ENCODE measurements at regions not wholly inside any gene's neighbourhood (a gene's known extent, or its start where the extent isn't known, plus 50 kb on each side); places are given as distances from the start of the nearest gene placed in this dataset.

- Histone ChIP-seq H3K9ac (ENCODE audit: insufficient read depth in 1 of 2, low read length in 2 of 2) (no peak overlapping the region), H3K27me3 (ENCODE audit: control insufficient read depth in 3 of 3, insufficient read depth in 3 of 3, low read length in 2 of 3) (no peaks in the 10 kb centered on the region), H3K4me3 (no peak overlapping the region), H3K36me3 (ENCODE audit: control insufficient read depth in 4 of 4, insufficient read depth in 4 of 4, low read length in 4 of 4) (no peaks in the 10 kb centered on the region), H3K4me1 (ENCODE audit: control insufficient read depth in 5 of 5, insufficient read depth in 5 of 5, low read length in 5 of 5) (no peaks in the 10 kb centered on the region), H3K27ac (ENCODE audit: low read depth in 1 of 2, low read length in 1 of 2) (no peak overlapping the region), H3K9me3 (ENCODE audit: control insufficient read depth in 4 of 4, insufficient read depth in 3 of 4, low read length in 3 of 4) (no peaks in the 10 kb centered on the region)
- DNase-seq (no peak), ATAC-seq (ENCODE audit: insufficient read depth, low FRiP score) (no peak)
- TF ChIP-seq CTCF (IDR thresholded peaks at IDR 0.05; ENCODE audit: control extremely low read depth, extremely low read depth), result no peak
- 69 to 84% methylated on average over 1 of the region's 1 CpG for WGBS, 2 donors
Measured at GRCh38 chr21:18545908-18546307, 142.3 kb upstream of the TMPRSS15 start.

DNA sequence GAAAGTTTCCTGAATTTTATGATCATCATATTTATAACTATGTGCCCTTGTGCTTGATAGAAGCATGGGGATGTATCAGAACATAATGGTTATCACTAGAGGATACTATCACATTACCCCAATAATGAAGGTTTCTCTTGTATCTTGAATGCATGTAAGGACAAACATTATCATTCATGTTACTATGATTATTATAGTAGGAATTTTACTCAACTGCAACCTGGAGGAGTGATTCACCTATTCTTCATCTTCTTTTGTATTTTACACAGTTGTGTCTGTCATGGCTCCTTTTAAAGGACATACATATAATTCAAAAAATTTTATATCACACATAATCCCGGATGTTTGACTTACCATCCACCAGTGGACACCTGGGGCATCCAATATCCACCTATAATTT lies 143.8 kb upstream of the TMPRSS15 start:
- DNase-seq (no peak), ATAC-seq (ENCODE audit: insufficient read depth, low FRiP score) (no peak)
- Histone ChIP-seq H3K9ac (ENCODE audit: insufficient read depth in 1 of 2, low read length in 2 of 2) (no peak overlapping the region), H3K27ac (ENCODE audit: low read depth in 1 of 2, low read length in 1 of 2) (no peak overlapping the region), H3K27me3 (ENCODE audit: control insufficient read depth in 3 of 3, insufficient read depth in 3 of 3, low read length in 2 of 3) (no peaks in the 10 kb centered on the region), H3K4me3 (no peak overlapping the region), H3K4me1 (ENCODE audit: control insufficient read depth in 5 of 5, insufficient read depth in 5 of 5, low read length in 5 of 5) (no peaks in the 10 kb centered on the region), H3K36me3 (ENCODE audit: control insufficient read depth in 4 of 4, insufficient read depth in 4 of 4, low read length in 4 of 4) (no peaks in the 10 kb centered on the region), H3K9me3 (ENCODE audit: control insufficient read depth in 4 of 4, insufficient read depth in 3 of 4, low read length in 3 of 4) (no peaks in the 10 kb centered on the region)
- 73 to 79% methylated on average over 1 of the region's 1 CpG for WGBS, 2 donors
- no peak for TF ChIP-seq CTCF (IDR thresholded peaks at IDR 0.05; ENCODE audit: control extremely low read depth, extremely low read depth)

GRCh38 chr21:18548249-18548648 lies 144.7 kb upstream of the TMPRSS15 start:
- Histone ChIP-seq H3K9me3 (ENCODE audit: control insufficient read depth in 4 of 4, insufficient read depth in 3 of 4, low read length in 3 of 4) (no peaks in the 10 kb centered on the region), H3K27me3 (ENCODE audit: control insufficient read depth in 3 of 3, insufficient read depth in 3 of 3, low read length in 2 of 3) (no peaks in the 10 kb centered on the region), H3K9ac (ENCODE audit: insufficient read depth in 1 of 2, low read length in 2 of 2) (no peak overlapping the region), H3K4me1 (ENCODE audit: control insufficient read depth in 5 of 5, insufficient read depth in 5 of 5, low read length in 5 of 5) (no peaks in the 10 kb centered on the region), H3K27ac (ENCODE audit: low read depth in 1 of 2, low read length in 1 of 2) (no peak overlapping the region), H3K4me3 (no peak overlapping the region), H3K36me3 (ENCODE audit: control insufficient read depth in 4 of 4, insufficient read depth in 4 of 4, low read length in 4 of 4) (no peaks in the 10 kb centered on the region)
- ATAC-seq (ENCODE audit: insufficient read depth, low FRiP score), result no peak
- TF ChIP-seq CTCF (IDR thresholded peaks at IDR 0.05; ENCODE audit: control extremely low read depth, extremely low read depth), result no peak
- no peak for DNase-seq

- Histone ChIP-seq H3K27ac (ENCODE audit: low read depth in 1 of 2, low read length in 1 of 2) (no peak overlapping the region), H3K4me3 (no peak overlapping the region), H3K9me3 (ENCODE audit: control insufficient read depth in 4 of 4, insufficient read depth in 3 of 4, low read length in 3 of 4) (no peaks in the 10 kb centered on the region), H3K4me1 (ENCODE audit: control insufficient read depth in 5 of 5, insufficient read depth in 5 of 5, low read length in 5 of 5) (no peaks in the 10 kb centered on the region), H3K36me3 (ENCODE audit: control insufficient read depth in 4 of 4, insufficient read depth in 4 of 4, low read length in 4 of 4) (no peaks in the 10 kb centered on the region), H3K9ac (ENCODE audit: insufficient read depth in 1 of 2, low read length in 2 of 2) (no peak overlapping the region), H3K27me3 (ENCODE audit: control insufficient read depth in 3 of 3, insufficient read depth in 3 of 3, low read length in 2 of 3) (no peaks in the 10 kb centered on the region)
- DNase-seq (no peak), ATAC-seq (ENCODE audit: insufficient read depth, low FRiP score) (no peak)
- 64 to 72% methylated on average over 4 of the region's 4 CpGs for WGBS, 2 donors
- no peak for TF ChIP-seq CTCF (IDR thresholded peaks at IDR 0.05; ENCODE audit: control extremely low read depth, extremely low read depth)
Measured at GRCh38 chr21:18549214-18549905, 145.8 kb upstream of the TMPRSS15 start.

Data from lung (tissue), 11 donors.